Pancreas (tissue), 10 donors: ENCODE measurements at regions not wholly inside any gene's neighbourhood (a gene's known extent, or its start where the extent isn't known, plus 50 kb on each side); places are given as distances from the start of the nearest gene placed in this dataset.

ENCODE experiments used
- ATAC-seq, 4 donors: fragments of 200-7000 bp; cut with Tn5 transposase; one replicate each; pipeline versions ENCODE4 v1.8.0 to v1.9.1; 2020; ENCODE audit warnings: mild to moderate bottlenecking in 4 of 4, moderate library complexity in 4 of 4
- DNase-seq, 6 donors: peaks; one replicate each; pipeline ENCODE4 v3.0.0-alpha.2; 2020
- FAIRE-seq: peaks from 2 replicates; lab custom pipeline; 2012; peaks lifted over from hg19 to GRCh38; lab: Jason Lieb, UNC
- H3K27ac ChIP-seq, 4 donors: fragments of 200-600 bp; sonication (generic); 1 replicate in 3 of 4; 2 replicates in 1 of 4; pipeline versions ENCODE4 v1.5.0 to v1.8.0; 2020
- H3K27me3 ChIP-seq, 4 donors: fragments of 200-600 bp; one replicate each; pipeline ENCODE4 v1.8.0; 2021
- H3K36me3 ChIP-seq, 3 donors: fragments of 200-600 bp; sonication (generic) in 1 of 3; one replicate each; pipeline versions ENCODE4 v1.5.0 to v1.8.0; 2020 to 2021
- H3K4me1 ChIP-seq, 3 donors: fragments of 200-600 bp; one replicate each; pipeline ENCODE4 v1.8.0; 2021
- H3K4me3 ChIP-seq, 4 donors: fragments of 200-600 bp; sonication (generic) in 2 of 4; one replicate each; pipeline versions ENCODE4 v1.5.0 to v1.8.0; 2020 to 2021
- H3K9me3 ChIP-seq, 4 donors: fragments of 200-600 bp; one replicate each; pipeline ENCODE4 v1.8.0; 2021
- WGBS, 2 donors: extraction: QIAGEN DNeasy Blood & Tissue Kit; methylation state at CpG; one replicate each; pipeline ENCODE4 v1.1.7; 2013; 5-methylcytosine and 5-hydroxymethylcytosine counted together
- intact Hi-C, 3 donors: fragments of 100-400 bp; cut with DNase I; formaldehyde crosslinking; loops; one replicate each; pipeline versions ENCODE4 v1.11.1 to v1.14.2; 2022
- TF ChIP-seq, protein P1 (sequence below), 4 donors: fragments of 200-600 bp; sonication (generic) in 3 of 4; IDR thresholded peaks; one replicate each; pipeline versions ENCODE4 v1.5.0 to v1.8.0; 2021; ENCODE audit warnings: antibody characterized with exemption in 4 of 4
- donor health status: healthy with polysubstance abuse.
- donor health status: DM: no; HTN: no; CAD: no; lungs with moderate emphysema.
- donor health status: DM: no; HTN: no; CAD: no.
- donor health status: control.
- donor health status: control.
- donor health status: Bipolar disorder and iron deficiency.
- donor health status: DM: yes; HTN: yes; CAD: no.
- donor health status: DM: no; HTN: no; CAD: no.
- donor health status: DM: no; HTN: no; CAD: no.
- donor health status: DM: yes; HTN: yes; CAD: no.

DNA sequence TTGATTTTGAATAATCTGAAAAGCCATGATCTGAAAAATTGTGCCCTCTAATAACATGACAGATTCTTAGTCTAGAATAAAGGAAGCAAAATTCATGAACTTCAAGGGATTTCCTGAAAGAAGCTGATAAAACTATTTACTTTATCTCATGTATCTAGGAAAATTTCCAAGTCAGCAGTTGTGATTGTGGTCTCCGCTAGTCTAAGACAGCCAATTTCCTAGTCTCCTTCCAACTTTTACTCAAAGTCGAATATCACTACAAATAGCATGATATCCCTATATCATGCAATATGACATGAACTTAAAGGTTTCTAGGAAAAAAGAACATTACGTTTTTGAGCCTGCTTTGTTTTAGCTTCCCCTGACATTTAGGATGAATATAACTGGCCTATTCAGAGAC is 202.1 kb upstream of the GHITM start:
- H3K4me3 ChIP-seq, result no peak overlapping the region
- FAIRE-seq (no peak), ATAC-seq (no peak), DNase-seq (no peak)
- 23 to 28% methylated on average over 3 of the region's 3 CpGs for WGBS, 2 donors
- no peak overlapping the region for H3K27ac ChIP-seq
- TF ChIP-seq, protein P1, sequence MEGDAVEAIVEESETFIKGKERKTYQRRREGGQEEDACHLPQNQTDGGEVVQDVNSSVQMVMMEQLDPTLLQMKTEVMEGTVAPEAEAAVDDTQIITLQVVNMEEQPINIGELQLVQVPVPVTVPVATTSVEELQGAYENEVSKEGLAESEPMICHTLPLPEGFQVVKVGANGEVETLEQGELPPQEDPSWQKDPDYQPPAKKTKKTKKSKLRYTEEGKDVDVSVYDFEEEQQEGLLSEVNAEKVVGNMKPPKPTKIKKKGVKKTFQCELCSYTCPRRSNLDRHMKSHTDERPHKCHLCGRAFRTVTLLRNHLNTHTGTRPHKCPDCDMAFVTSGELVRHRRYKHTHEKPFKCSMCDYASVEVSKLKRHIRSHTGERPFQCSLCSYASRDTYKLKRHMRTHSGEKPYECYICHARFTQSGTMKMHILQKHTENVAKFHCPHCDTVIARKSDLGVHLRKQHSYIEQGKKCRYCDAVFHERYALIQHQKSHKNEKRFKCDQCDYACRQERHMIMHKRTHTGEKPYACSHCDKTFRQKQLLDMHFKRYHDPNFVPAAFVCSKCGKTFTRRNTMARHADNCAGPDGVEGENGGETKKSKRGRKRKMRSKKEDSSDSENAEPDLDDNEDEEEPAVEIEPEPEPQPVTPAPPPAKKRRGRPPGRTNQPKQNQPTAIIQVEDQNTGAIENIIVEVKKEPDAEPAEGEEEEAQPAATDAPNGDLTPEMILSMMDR (IDR thresholded peaks at IDR 0.05), result no peak
- no peaks in the 10 kb centered on the region for H3K27me3 ChIP-seq
- intact Hi-C loops, result no loop called here
- H3K9me3 ChIP-seq, result no peaks in the 10 kb centered on the region
- peaks cover 0 to 5% (median 0%) of the 10 kb centered on the region in 3 donors for H3K4me1 ChIP-seq
- H3K36me3 ChIP-seq, result no peaks in the 10 kb centered on the region

DNA sequence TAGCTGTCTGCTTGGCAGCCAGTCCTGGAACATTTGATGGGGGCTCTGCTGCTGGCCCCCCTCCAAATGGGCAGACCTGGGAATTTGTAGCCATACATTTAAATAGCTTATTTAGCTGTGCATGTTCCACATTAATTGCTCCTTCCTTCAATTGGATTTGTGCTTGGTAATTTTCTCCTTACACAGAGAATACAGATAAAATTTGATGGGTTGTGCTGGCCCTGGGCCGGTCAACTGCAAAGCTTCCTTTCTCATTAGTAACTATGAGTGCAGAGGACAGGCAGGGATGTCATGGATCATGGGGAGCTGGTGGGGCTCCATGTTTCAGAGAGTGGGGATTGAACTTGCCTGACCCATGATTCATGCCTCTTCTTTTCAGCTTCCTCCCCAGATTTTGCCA is 201.5 kb upstream of the GHITM start:
- FAIRE-seq (no peak), DNase-seq (no peak), ATAC-seq (no peak)
- Histone ChIP-seq H3K9me3 (no peaks in the 10 kb centered on the region), H3K4me3 (no peak overlapping the region), H3K27ac (no peak overlapping the region), H3K36me3 (no peaks in the 10 kb centered on the region), H3K27me3 (no peaks in the 10 kb centered on the region), H3K4me1 (peaks cover 0 to 5% (median 0%) of the 10 kb centered on the region in 3 donors)
- intact Hi-C loops, result no loop called here
- TF ChIP-seq, protein P1 (IDR thresholded peaks at IDR 0.05), result no peak
- WGBS, 2 donors, result 92 to 93% methylated on average over 1 of the region's 1 CpG

DNA sequence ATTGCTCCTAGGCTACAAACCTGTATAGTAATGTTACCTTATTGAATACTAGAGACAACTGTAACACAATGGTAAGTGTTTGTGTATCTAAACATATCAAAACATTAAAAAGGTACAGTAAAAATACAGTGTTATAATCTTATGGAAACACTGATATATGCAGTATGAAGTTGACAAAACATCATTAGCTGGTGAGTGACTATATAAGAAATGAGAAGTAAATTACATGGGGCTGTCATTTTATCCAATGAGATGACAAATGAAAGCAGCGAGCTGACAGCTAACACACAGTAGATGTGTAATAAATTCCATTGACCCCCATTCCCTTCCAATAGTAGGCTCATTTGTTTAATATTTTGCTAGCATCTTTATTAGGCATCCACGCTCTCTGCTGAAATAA is 198.1 kb upstream of the GHITM start:
- WGBS, 2 donors, result 74 to 87% methylated on average over 2 of the region's 2 CpGs
- intact Hi-C loops, result no loop called here
- H3K27me3 ChIP-seq, result no peaks in the 10 kb centered on the region
- DNase-seq (no peak), ATAC-seq (no peak), FAIRE-seq (no peak)
- H3K9me3 ChIP-seq, result no peaks in the 10 kb centered on the region
- no peak overlapping the region for H3K27ac ChIP-seq
- no peaks in the 10 kb centered on the region for H3K36me3 ChIP-seq
- TF ChIP-seq, protein P1 (IDR thresholded peaks at IDR 0.05), result no peak
- no peak overlapping the region for H3K4me3 ChIP-seq
- no peaks in the 10 kb centered on the region for H3K4me1 ChIP-seq

DNA sequence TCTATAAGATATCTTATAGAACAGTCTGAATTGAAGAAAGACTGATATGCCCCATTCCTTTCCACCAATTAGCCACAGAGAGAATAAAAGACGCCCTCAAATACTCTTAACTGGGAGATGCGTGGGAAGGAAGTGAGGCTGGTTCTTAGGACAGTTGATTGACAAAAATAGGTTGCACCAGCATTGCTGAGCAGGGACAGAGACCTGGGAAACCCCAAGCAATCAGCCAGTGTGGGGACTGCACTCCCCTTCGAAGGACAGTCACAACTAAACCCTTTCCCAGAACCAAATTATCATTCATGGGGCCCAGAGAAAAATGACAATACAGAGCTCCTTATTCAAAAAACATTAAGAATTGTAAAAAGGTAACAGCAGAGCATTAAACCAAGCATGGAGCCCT is 196.9 kb upstream of the GHITM start:
- ATAC-seq, result no peak

DNA sequence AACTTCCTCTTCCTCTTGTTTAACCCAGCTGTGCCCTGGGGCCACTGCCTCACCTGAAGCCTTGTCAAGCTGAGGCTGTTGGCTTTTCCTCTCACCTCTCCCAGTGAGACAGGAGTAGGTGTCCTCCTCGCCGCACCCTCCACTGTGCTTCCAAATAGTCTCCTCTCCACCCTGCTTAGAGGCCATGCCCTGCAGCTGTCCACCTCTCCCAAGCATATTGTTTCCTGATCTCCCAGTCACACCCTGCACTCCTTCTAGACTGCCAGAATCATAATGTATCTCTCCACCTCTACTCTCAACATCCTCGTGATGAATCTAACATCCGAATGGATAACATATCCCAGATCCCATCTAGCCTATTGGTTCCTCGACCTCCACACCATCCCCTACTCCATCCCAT is 196.3 kb upstream of the GHITM start:
- Histone ChIP-seq H3K4me1 (no peaks in the 10 kb centered on the region), H3K27me3 (no peaks in the 10 kb centered on the region), H3K36me3 (no peaks in the 10 kb centered on the region), H3K4me3 (no peak overlapping the region), H3K27ac (no peak overlapping the region), H3K9me3 (no peaks in the 10 kb centered on the region)
- FAIRE-seq (no peak), ATAC-seq (no peak), DNase-seq (no peak)
- TF ChIP-seq, protein P1 (IDR thresholded peaks at IDR 0.05), result no peak
- WGBS, 2 donors, result 65 to 75% methylated on average over 5 of the region's 5 CpGs
- intact Hi-C loops, result no loop called here

More for the DNA sequence above, 196.9 kb upstream of the GHITM start:
- no peaks in the 10 kb centered on the region for H3K27me3 ChIP-seq
- TF ChIP-seq, protein P1 (IDR thresholded peaks at IDR 0.05), result no peak
- H3K9me3 ChIP-seq, result no peaks in the 10 kb centered on the region
- DNase-seq (no peak), FAIRE-seq (no peak)
- WGBS, 2 donors, result 77% methylated on average over 3 of the region's 3 CpGs
- no peak overlapping the region for H3K4me3 ChIP-seq
- H3K36me3 ChIP-seq, result no peaks in the 10 kb centered on the region
- H3K27ac ChIP-seq, result no peak overlapping the region
- no peaks in the 10 kb centered on the region for H3K4me1 ChIP-seq
- intact Hi-C loops, result no loop called here
